Stomach (tissue), 8 donors: ENCODE measurements at regions not wholly inside any gene's neighbourhood (a gene's known extent, or its start where the extent isn't known, plus 50 kb on each side); places are given as distances from the start of the nearest gene placed in this dataset.

Source experiments
- DNase-seq, 2 donors: peaks; one replicate each; pipeline versions ENCODE4 v3.0.0 to v3.0.0-alpha.2; 2013 to 2019
- H3K27ac ChIP-seq, 5 donors: fragments of 200-600 bp in 4 of 5; sonication (generic) in 4 of 5; one replicate each; pipeline ENCODE4 v1.5.1; 2013 to 2019; ENCODE audit warnings: mild to moderate bottlenecking in 1 of 5, moderate library complexity in 1 of 5
- H3K27me3 ChIP-seq, 3 donors: fragments of 200-600 bp; sonication (generic); one replicate each; pipeline ENCODE4 v1.5.1; 2017 to 2019; ENCODE audit warnings: mixed run types in 1 of 3
- H3K36me3 ChIP-seq, 4 donors: fragments of 200-600 bp; sonication (generic); 1 replicate in 3 of 4; 2 replicates in 1 of 4; pipeline ENCODE4 v1.5.1; 2016 to 2019
- H3K4me1 ChIP-seq, 4 donors: fragments of 200-600 bp; sonication (generic); one replicate each; pipeline ENCODE4 v1.5.1; 2016 to 2019
- H3K4me3 ChIP-seq, 4 donors: fragments of 200-600 bp; sonication (generic) in 3 of 4; one replicate each; pipeline ENCODE4 v1.5.1; 2016 to 2019; ENCODE audit warnings: mild to moderate bottlenecking in 1 of 4
- H3K9me3 ChIP-seq, 4 donors: fragments of 200-600 bp; sonication (generic); one replicate each; pipeline ENCODE4 v1.5.1; 2016 to 2019
- CTCF ChIP-seq, 7 experiments: fragments of 450-650 bp in 4 of 7; fragments of 200-600 bp in 3 of 7; sonication (generic) in 3 of 7; IDR thresholded peaks; one replicate each; pipeline ENCODE4 v1.5.1; 2016 to 2019; ENCODE audit warnings: antibody characterized with exemption in 7 of 7, control low read depth in 2 of 7, mild to moderate bottlenecking in 1 of 7
- EP300 ChIP-seq: sonication (generic); formaldehyde crosslinking; IDR thresholded peaks from one replicate; pipeline ENCODE4 v1.6.1; 2017; ENCODE audit warnings: antibody characterized with exemption
- POLR2A ChIP-seq, 4 donors: fragments of 450-650 bp; IDR thresholded peaks; one replicate each; pipeline ENCODE4 v1.6.1; 2016; ENCODE audit warnings: antibody characterized with exemption in 4 of 4, control low read depth in 2 of 4, mild to moderate bottlenecking in 1 of 4, moderate library complexity in 1 of 4
- POLR2AphosphoS5 ChIP-seq, 3 donors: sonication (generic); formaldehyde crosslinking; IDR thresholded peaks; one replicate each; pipeline ENCODE4 v1.6.1; 2016; ENCODE audit warnings: antibody characterized with exemption in 3 of 3
- WGBS, 5 donors: extraction: QIAGEN DNeasy Blood & Tissue Kit in 3 of 5; methylation state at CpG; one replicate each; pipeline versions ENCODE4 v1.1.5 to v1.1.7; 2013 to 2018; 5-methylcytosine and 5-hydroxymethylcytosine counted together
- intact Hi-C: fragments of 100-400 bp; cut with DNase I; formaldehyde crosslinking; loops from one replicate; pipeline ENCODE4 v1.15.1; 2023; ENCODE audit warnings: low total_unique reads
- donor health status: healthy with polysubstance abuse.
- donor health status: Bipolar disorder and iron deficiency.
- donor health status: healthy.

- H3K27ac ChIP-seq, result no peak overlapping the region
- intact Hi-C loops, result no loop called here
- peaks cover 0 to 16% (median 9%) of the 10 kb centered on the region in 4 donors for H3K9me3 ChIP-seq
- WGBS, 5 donors, result 79 to 94% (median 92%) methylated on average over 4 of the region's 4 CpGs
- no peak for DNase-seq
- H3K27me3 ChIP-seq, result no peaks in the 10 kb centered on the region
- no peak for TF ChIP-seq POLR2AphosphoS5 (IDR thresholded peaks at IDR 0.05)
- TF ChIP-seq EP300, result no peak
- TF ChIP-seq CTCF (IDR thresholded peaks at IDR 0.05), result no peak
- TF ChIP-seq POLR2A (IDR thresholded peaks at IDR 0.05), result no peak
- no peaks in the 10 kb centered on the region for H3K4me1 ChIP-seq
- no peak overlapping the region for H3K4me3 ChIP-seq
- no peaks in the 10 kb centered on the region for H3K36me3 ChIP-seq
These were observed 377.2 kb downstream of the LRATD1 start for GRCh38 chr2:15009681-15010080.

- no peak for DNase-seq
- H3K4me1 ChIP-seq, result no peaks in the 10 kb centered on the region
- H3K4me3 ChIP-seq, result no peak overlapping the region
- H3K36me3 ChIP-seq, result no peaks in the 10 kb centered on the region
- WGBS, 5 donors, result 78 to 88% (median 81%) methylated on average over 1 of the region's 1 CpG
- TF ChIP-seq EP300 (no peak), POLR2A (IDR thresholded peaks at IDR 0.05) (no peak), CTCF (IDR thresholded peaks at IDR 0.05) (no peak), POLR2AphosphoS5 (IDR thresholded peaks at IDR 0.05) (no peak)
- H3K9me3 ChIP-seq, result peaks cover 0 to 16% (median 9%) of the 10 kb centered on the region in 4 donors
- no peak overlapping the region for H3K27ac ChIP-seq
- H3K27me3 ChIP-seq, result no peaks in the 10 kb centered on the region
- intact Hi-C loops, result no loop called here
These were observed 377.8 kb downstream of the LRATD1 start for GRCh38 chr2:15010346-15010745.

- no peaks in the 10 kb centered on the region for H3K9me3 ChIP-seq
- intact Hi-C loops, result no loop called here
- WGBS, 5 donors, result 58 to 79% (median 76%) methylated on average over 1 of the region's 1 CpG
- no peak for TF ChIP-seq CTCF (IDR thresholded peaks at IDR 0.05)
- TF ChIP-seq POLR2A (IDR thresholded peaks at IDR 0.05), result no peak
- TF ChIP-seq EP300, result no peak
- H3K27me3 ChIP-seq, result no peaks in the 10 kb centered on the region
- no peaks in the 10 kb centered on the region for H3K36me3 ChIP-seq
- no peaks in the 10 kb centered on the region for H3K4me1 ChIP-seq
- no peak for DNase-seq
- no peak overlapping the region for H3K4me3 ChIP-seq
- H3K27ac ChIP-seq, result no peak overlapping the region
These were observed 386.3 kb downstream of the LRATD1 start for GRCh38 chr2:15018814-15019213.

- Histone ChIP-seq H3K27me3 (no peaks in the 10 kb centered on the region), H3K9me3 (no peaks in the 10 kb centered on the region), H3K4me1 (no peaks in the 10 kb centered on the region), H3K36me3 (no peaks in the 10 kb centered on the region), H3K27ac (no peak overlapping the region), H3K4me3 (no peak overlapping the region)
- TF ChIP-seq POLR2AphosphoS5 (IDR thresholded peaks at IDR 0.05) (no peak), CTCF (IDR thresholded peaks at IDR 0.05) (no peak)
- intact Hi-C loops, result no loop called here
- whole genome bisulfite sequencing, 5 donors, result 78 to 91% (median 87%) methylated on average over 1 of the region's 1 CpG
- no peak for DNase-seq
These were observed 390.7 kb downstream of the LRATD1 start for GRCh38 chr2:15023221-15023620.

GRCh38 chr2:15028406-15028805 is 395.9 kb downstream of the LRATD1 start:
- Histone ChIP-seq H3K9me3 (no peaks in the 10 kb centered on the region), H3K36me3 (no peaks in the 10 kb centered on the region), H3K4me3 (no peak overlapping the region), H3K27ac (no peak overlapping the region), H3K27me3 (no peaks in the 10 kb centered on the region), H3K4me1 (no peaks in the 10 kb centered on the region)
- no peak for TF ChIP-seq POLR2AphosphoS5 (IDR thresholded peaks at IDR 0.05)
- no peak for TF ChIP-seq CTCF (IDR thresholded peaks at IDR 0.05)
- no peak for TF ChIP-seq EP300
- no peak for TF ChIP-seq POLR2A (IDR thresholded peaks at IDR 0.05)
- WGBS, 5 donors, result 44 to 56% (median 55%) methylated on average over 2 of the region's 2 CpGs
- DNase-seq, result no peak
- intact Hi-C loops, result no loop called here
